ENCODE measurements at regions not wholly inside any gene's neighbourhood (a gene's known extent, or its start where the extent isn't known, plus 50 kb on each side); places are given as distances from the start of the nearest gene placed in this dataset.

DNA sequence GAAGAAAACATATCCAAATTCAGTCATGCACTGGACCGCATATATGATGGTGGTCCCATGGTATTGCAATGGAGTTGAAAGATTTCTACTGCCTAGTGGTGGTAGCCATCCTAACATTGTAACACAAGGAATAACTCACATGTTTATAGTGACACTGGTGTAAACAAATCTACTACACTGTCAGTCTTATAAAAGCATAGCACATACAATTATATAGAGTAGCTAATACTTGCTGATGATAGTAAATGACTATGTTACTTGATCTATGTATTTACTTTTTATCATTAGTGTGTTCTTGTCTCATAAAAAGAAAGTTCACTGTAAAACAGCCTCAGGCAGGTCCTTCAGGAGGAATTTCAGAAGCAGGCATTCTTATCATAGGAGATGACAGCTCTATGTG, 96.0 kb upstream of the CDIN1 start:
- intact Hi-C loops (cut with DNase I; ENCODE audit: low total_unique reads): loop anchor here (5.0 kb wide), 1 partner anchor 1234 kb away; no protein-coding TSS in a partner anchor
- DNase-seq (ENCODE audit: low spot score in 2 of 2): no peak
- WGBS, 2 donors: 95 to 96% methylated on average over 1 of the region's 1 CpG
- TF ChIP-seq, protein P1, sequence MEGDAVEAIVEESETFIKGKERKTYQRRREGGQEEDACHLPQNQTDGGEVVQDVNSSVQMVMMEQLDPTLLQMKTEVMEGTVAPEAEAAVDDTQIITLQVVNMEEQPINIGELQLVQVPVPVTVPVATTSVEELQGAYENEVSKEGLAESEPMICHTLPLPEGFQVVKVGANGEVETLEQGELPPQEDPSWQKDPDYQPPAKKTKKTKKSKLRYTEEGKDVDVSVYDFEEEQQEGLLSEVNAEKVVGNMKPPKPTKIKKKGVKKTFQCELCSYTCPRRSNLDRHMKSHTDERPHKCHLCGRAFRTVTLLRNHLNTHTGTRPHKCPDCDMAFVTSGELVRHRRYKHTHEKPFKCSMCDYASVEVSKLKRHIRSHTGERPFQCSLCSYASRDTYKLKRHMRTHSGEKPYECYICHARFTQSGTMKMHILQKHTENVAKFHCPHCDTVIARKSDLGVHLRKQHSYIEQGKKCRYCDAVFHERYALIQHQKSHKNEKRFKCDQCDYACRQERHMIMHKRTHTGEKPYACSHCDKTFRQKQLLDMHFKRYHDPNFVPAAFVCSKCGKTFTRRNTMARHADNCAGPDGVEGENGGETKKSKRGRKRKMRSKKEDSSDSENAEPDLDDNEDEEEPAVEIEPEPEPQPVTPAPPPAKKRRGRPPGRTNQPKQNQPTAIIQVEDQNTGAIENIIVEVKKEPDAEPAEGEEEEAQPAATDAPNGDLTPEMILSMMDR (IDR thresholded peaks at IDR 0.05): no peak
- TF ChIP-seq POLR2A (IDR thresholded peaks at IDR 0.05): no peak
- no peak overlapping the region for H3K4me3 ChIP-seq (ENCODE audit: low read depth, poor library complexity, severe bottlenecking)

DNA sequence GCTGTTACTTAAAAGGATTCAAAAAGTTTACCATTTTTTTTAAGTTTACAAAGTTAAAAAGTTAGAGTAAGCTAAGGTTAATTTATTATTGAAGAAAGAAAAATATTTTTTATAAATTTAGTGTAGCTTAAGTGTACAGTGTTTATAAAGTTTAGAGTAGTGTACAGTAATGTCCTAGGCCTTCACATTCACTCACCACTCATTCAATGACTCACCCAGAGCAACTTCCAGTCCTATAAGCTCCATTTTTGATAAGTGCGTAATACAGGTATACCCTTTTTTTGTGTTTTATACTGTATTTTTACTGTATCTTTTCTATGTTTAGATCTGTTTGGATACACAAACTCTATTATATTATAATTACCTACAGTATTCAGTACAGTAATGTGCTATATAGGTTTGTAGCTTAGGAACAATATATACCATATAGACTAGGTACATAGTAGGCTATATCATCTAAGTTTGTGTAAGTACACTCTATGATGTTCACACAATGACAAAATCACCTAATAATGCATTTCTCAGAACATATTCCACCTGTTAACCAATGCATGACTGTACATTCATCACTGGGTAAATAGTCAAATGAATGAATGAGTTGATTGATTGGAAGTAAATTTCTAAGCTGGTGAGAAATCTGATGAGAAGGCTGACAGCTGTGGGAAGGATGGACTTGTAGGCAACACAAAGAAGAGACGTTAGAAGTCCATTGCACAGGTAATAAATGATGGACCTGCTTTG, 95.2 kb upstream of the CDIN1 start:
- intact Hi-C loops (cut with DNase I; ENCODE audit: low total_unique reads): loop anchor here (5.0 kb wide), 1 partner anchor 1233 kb away; no protein-coding TSS in a partner anchor
- TF ChIP-seq POLR2A (IDR thresholded peaks at IDR 0.05): no peak
- TF ChIP-seq, protein P1 (IDR thresholded peaks at IDR 0.05): no peak
- no peak for DNase-seq (ENCODE audit: low spot score in 2 of 2)
- H3K4me3 ChIP-seq (ENCODE audit: low read depth, poor library complexity, severe bottlenecking): no peak overlapping the region
- 66 to 83% methylated on average over 2 of the region's 2 CpGs for WGBS, 2 donors

DNA sequence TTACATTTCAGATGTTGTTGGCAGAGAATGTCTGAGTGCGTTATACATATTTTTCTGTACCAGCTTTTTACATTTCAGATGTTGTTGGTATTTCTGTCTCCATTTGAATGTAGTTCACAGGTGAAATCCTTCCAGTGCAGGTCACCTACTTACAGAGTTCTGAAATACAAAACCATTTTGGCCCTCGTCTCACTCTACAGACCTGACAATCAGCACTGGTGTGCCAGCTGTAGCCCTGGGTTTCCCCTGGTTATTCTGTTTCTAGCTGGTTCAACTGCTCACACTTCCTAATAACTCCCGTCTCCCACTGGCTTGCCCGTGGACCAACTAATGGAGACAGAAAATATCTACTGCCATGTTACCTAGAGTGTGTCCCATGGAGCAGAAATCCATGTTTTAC, 87.5 kb upstream of the CDIN1 start:
- no peak overlapping the region for H3K4me3 ChIP-seq (ENCODE audit: low read depth, poor library complexity, severe bottlenecking)
- 85 to 87% methylated on average over 4 of the region's 4 CpGs for WGBS, 2 donors
- intact Hi-C loops (cut with DNase I; ENCODE audit: low total_unique reads): no loop called here
- DNase-seq (ENCODE audit: low spot score in 2 of 2): no peak
- TF ChIP-seq POLR2A (IDR thresholded peaks at IDR 0.05): no peak
- TF ChIP-seq, protein P1 (IDR thresholded peaks at IDR 0.05): no peak

DNA sequence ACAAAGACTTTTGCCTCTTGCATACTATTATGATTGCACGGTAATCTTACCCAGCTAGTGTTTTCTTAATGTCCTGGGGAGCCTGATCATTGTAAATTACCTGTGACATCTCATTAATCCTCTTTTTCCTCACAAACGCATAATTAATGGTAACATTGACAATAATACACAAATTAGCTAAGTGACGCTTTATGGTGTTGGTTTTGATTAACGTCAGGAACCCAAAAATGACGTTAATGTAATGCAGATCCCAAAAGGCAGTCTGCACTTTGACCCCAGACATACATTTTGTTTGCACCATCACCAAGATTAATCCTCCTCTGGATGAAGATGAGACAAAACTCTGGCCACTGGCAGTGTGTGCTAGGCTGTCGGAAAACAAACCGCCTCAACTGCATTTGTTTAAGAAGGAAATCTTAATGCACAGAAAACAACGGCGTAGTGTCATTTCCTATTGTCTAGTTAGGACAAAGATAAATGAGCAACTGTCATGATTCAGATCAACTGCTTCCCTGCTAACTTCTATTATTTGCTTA, 83.9 kb upstream of the CDIN1 start:
- H3K4me3 ChIP-seq (ENCODE audit: low read depth, poor library complexity, severe bottlenecking): no peak overlapping the region
- intact Hi-C loops (cut with DNase I; ENCODE audit: low total_unique reads): no loop called here
- WGBS, 2 donors: 85 to 86% methylated on average over 9 of the region's 9 CpGs
- TF ChIP-seq POLR2A (IDR thresholded peaks at IDR 0.05): no peak
- TF ChIP-seq, protein P1 (IDR thresholded peaks at IDR 0.05): no peak
- no peak for DNase-seq (ENCODE audit: low spot score in 2 of 2)

DNA sequence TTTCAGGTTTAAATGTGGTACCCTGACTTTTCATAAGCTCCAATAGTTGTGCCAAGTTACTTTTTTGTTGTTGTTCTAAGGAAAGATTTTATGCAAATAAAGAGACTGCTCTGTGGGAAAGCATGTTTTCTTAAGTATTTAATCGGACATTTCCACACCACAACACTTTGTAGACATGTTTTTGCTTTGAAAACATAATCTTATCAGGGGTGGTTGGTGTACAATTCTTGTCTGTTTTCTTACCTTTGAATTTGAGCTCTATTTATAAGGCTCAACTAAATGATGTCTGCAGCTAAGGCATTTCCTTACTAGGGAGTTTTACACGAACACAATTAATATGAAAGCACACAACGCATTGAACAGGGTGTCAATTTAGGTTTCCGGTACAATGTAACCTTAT, 81.5 kb upstream of the CDIN1 start:
- no peak overlapping the region for H3K4me3 ChIP-seq (ENCODE audit: low read depth, poor library complexity, severe bottlenecking)
- no peak for DNase-seq (ENCODE audit: low spot score in 2 of 2)
- no peak for TF ChIP-seq POLR2A (IDR thresholded peaks at IDR 0.05)
- TF ChIP-seq, protein P1 (IDR thresholded peaks at IDR 0.05): no peak
- intact Hi-C loops (cut with DNase I; ENCODE audit: low total_unique reads): no loop called here
- 79 to 82% methylated on average over 4 of the region's 4 CpGs for WGBS, 2 donors

Measured in lower leg skin (tissue), 4 donors.